H1 (cell line): ENCODE measurements at regions not wholly inside any gene's neighbourhood (a gene's known extent, or its start where the extent isn't known, plus 50 kb on each side); places are given as distances from the start of the nearest gene placed in this dataset.

Experiments used
- CTBP2 ChIP-seq: IDR thresholded peaks from 2 replicates; pipeline ENCODE4 v1.7.0; 2011; ENCODE audit warnings: borderline replicate concordance, mild to moderate bottlenecking, moderate library complexity, mixed read lengths, low read length; ENCODE audit not compliant: insufficient read depth, insufficient read length

DNA sequence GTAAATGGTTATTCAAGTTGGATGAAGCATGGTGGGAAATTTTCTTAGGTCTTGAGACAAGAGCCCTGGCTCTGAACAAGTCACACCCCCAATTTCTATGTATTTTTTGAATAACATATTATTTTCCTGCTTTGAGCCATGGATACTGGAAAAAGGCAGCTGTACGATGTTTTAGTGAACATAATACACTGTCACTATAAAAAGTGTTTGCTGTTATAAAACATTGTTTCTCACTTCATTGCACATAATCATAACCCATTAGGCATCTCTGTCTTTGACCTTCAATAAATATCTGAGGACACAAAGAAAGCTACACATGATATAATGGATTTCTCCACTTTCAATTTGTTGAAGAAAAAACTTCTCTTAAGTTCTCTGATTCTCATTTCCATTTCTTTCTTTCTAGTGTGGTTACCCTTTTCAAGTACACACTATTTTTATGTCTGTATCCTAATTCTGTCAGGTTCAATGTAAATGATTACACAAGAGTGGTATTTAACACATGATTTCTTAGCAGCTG lies 283.9 kb upstream of the SP8 start (continued):
- no peak for TF ChIP-seq CTBP2
